Progenitor cell of endocrine pancreas (in vitro differentiated cells): ENCODE measurements at regions not wholly inside any gene's neighbourhood (a gene's known extent, or its start where the extent isn't known, plus 50 kb on each side); places are given as distances from the start of the nearest gene placed in this dataset.

Experiments
- DNase-seq: peaks from one replicate; pipeline ENCODE4 v3.0.0; 2021; ENCODE audit warnings: low spot score; ENCODE audit not compliant: unreplicated experiment
- H3K27ac Mint-ChIP-seq: 2 replicates; pipeline ENCODE4 v1.8.0; 2021; ENCODE audit warnings: mild to moderate bottlenecking, moderate library complexity, mixed read lengths
- H3K27me3 Mint-ChIP-seq: 2 replicates; pipeline ENCODE4 v1.8.0; 2021; ENCODE audit warnings: mixed read lengths
- H3K36me3 Mint-ChIP-seq: 2 replicates; pipeline ENCODE4 v1.8.0; 2022; ENCODE audit warnings: mixed read lengths; ENCODE audit not compliant: insufficient read depth
- H3K4me1 Mint-ChIP-seq: 2 replicates; pipeline ENCODE4 v1.8.0; 2021; ENCODE audit warnings: low read depth, mixed read lengths
- H3K4me3 Mint-ChIP-seq: 2 replicates; pipeline ENCODE4 v1.8.0; 2021; ENCODE audit warnings: low read depth, mild to moderate bottlenecking, moderate library complexity, mixed read lengths
- H3K9me3 Mint-ChIP-seq: 2 replicates; pipeline ENCODE4 v1.8.0; 2021; ENCODE audit warnings: low read depth, mixed read lengths
- CTCF ChIP-seq: fragments of 200-600 bp; sonication (generic); IDR thresholded peaks from one replicate; pipeline ENCODE4 v1.5.0; 2021; ENCODE audit warnings: antibody characterized with exemption, mild to moderate bottlenecking; ENCODE audit not compliant: unreplicated experiment

- no peak for TF ChIP-seq CTCF
- Mint-ChIP-seq H3K27ac (no peak overlapping the region), H3K27me3 (no peaks in the 10 kb centered on the region), H3K4me3 (no peak overlapping the region), H3K36me3 (no peaks in the 10 kb centered on the region), H3K9me3 (no peaks in the 10 kb centered on the region), H3K4me1 (no peaks in the 10 kb centered on the region)
- no peak for DNase-seq
Measured at GRCh38 chr21:17422931-17423330, 89.9 kb upstream of the CXADR start.

- no peaks in the 10 kb centered on the region for H3K36me3 Mint-ChIP-seq
- H3K9me3 Mint-ChIP-seq: no peaks in the 10 kb centered on the region
- H3K4me1 Mint-ChIP-seq: peaks cover 2% of the 10 kb centered on the region
- H3K4me3 Mint-ChIP-seq: no peak overlapping the region
- no peak overlapping the region for H3K27ac Mint-ChIP-seq
- DNase-seq: no peak
- H3K27me3 Mint-ChIP-seq: no peaks in the 10 kb centered on the region
- TF ChIP-seq CTCF: no peak
Measured at GRCh38 chr21:17427157-17427556, 85.7 kb upstream of the CXADR start.

- no peaks in the 10 kb centered on the region for H3K36me3 Mint-ChIP-seq
- H3K4me1 Mint-ChIP-seq: peaks cover 2% of the 10 kb centered on the region
- H3K27me3 Mint-ChIP-seq: no peaks in the 10 kb centered on the region
- TF ChIP-seq CTCF: no peak
- no peak overlapping the region for H3K4me3 Mint-ChIP-seq
- no peak for DNase-seq
- H3K9me3 Mint-ChIP-seq: no peaks in the 10 kb centered on the region
- H3K27ac Mint-ChIP-seq: no peak overlapping the region
Measured at GRCh38 chr21:17427831-17428483, 84.9 kb upstream of the CXADR start.

GRCh38 chr21:17428484-17428869 is 84.4 kb upstream of the CXADR start:
- H3K27ac Mint-ChIP-seq: no peak overlapping the region
- H3K4me1 Mint-ChIP-seq: peaks cover 2% of the 10 kb centered on the region
- no peaks in the 10 kb centered on the region for H3K9me3 Mint-ChIP-seq
- no peaks in the 10 kb centered on the region for H3K36me3 Mint-ChIP-seq
- no peak overlapping the region for H3K4me3 Mint-ChIP-seq
- TF ChIP-seq CTCF: no peak
- DNase-seq: no peak
- H3K27me3 Mint-ChIP-seq: no peaks in the 10 kb centered on the region

- no peaks in the 10 kb centered on the region for H3K27me3 Mint-ChIP-seq
- no peaks in the 10 kb centered on the region for H3K36me3 Mint-ChIP-seq
- peaks cover 2% of the 10 kb centered on the region for H3K4me1 Mint-ChIP-seq
- TF ChIP-seq CTCF: no peak
- no peak overlapping the region for H3K27ac Mint-ChIP-seq
- DNase-seq: no peak
- H3K4me3 Mint-ChIP-seq: no peak overlapping the region
- H3K9me3 Mint-ChIP-seq: no peaks in the 10 kb centered on the region
Measured at GRCh38 chr21:17428980-17429379, 83.9 kb upstream of the CXADR start.
